Left lung (tissue), 4 donors: ENCODE measurements at regions not wholly inside any gene's neighbourhood (a gene's known extent, or its start where the extent isn't known, plus 50 kb on each side); places are given as distances from the start of the nearest gene placed in this dataset.

Source experiments
- ATAC-seq: fragments of 200-7000 bp; cut with Tn5 transposase; one replicate; pipeline ENCODE4 v1.9.1; 2020; ENCODE audit warnings: moderate library complexity
- DNase-seq, 4 donors: peaks; one replicate each; pipeline ENCODE4 v3.0.0-alpha.2; 2013 to 2020
- H3K27ac ChIP-seq, 2 donors: fragments of 200-600 bp; sonication (generic) in 1 of 2; one replicate each; pipeline versions ENCODE4 v1.5.0 to v1.8.0; 2020 to 2021
- H3K27me3 ChIP-seq, 2 donors: fragments of 200-600 bp; sonication (generic) in 1 of 2; one replicate each; pipeline versions ENCODE4 v1.5.0 to v1.8.0; 2020 to 2021
- H3K36me3 ChIP-seq, 2 donors: fragments of 200-600 bp; sonication (generic) in 1 of 2; one replicate each; pipeline versions ENCODE4 v1.5.0 to v1.8.0; 2020 to 2021
- H3K4me1 ChIP-seq, 2 donors: fragments of 200-600 bp; one replicate each; pipeline ENCODE4 v1.8.0; 2021
- H3K4me3 ChIP-seq, 2 donors: fragments of 200-600 bp; sonication (generic) in 1 of 2; one replicate each; pipeline versions ENCODE4 v1.5.0 to v1.8.0; 2020 to 2021; ENCODE audit warnings: mild to moderate bottlenecking in 1 of 2
- H3K9me3 ChIP-seq, 2 donors: fragments of 200-600 bp; sonication (generic) in 1 of 2; one replicate each; pipeline versions ENCODE4 v1.5.0 to v1.8.0; 2020 to 2021
- intact Hi-C, 2 donors: fragments of 100-400 bp; cut with DNase I; formaldehyde crosslinking; loops; one replicate each; pipeline versions ENCODE4 v1.11.2 to v1.14.2; 2022
- TF ChIP-seq, protein P1 (sequence below), 2 donors: fragments of 200-600 bp; sonication (generic) in 1 of 2; IDR thresholded peaks; one replicate each; pipeline versions ENCODE4 v1.5.0 to v1.8.0; 2021; ENCODE audit warnings: antibody characterized with exemption in 2 of 2
- donor health status: DM: no; HTN: yes; CAD: no.
- donor health status: DM: no; HTN: no; CAD: no.

DNA sequence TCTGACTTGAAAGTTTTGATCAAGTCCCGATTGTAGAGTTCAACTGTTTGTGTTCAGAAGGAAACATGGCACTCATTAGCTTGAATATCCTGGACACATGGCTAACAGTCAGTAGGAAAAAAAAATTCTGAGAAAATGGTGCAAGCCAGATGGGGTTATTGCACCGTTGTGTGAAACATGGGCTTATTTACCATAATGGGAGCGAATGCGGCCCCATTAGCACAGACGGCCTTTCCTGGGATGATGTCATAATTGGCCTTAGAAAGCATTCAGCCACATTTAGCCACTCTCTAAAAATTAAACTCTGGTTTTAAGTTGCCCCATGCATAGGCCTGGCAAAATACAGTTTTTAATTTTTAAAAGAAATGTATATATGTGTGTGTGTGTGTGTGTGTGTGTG lies 112.1 kb downstream of the IRX2 start:
- peaks cover 0 to 22% of the 10 kb centered on the region in 2 donors for H3K27me3 ChIP-seq
- TF ChIP-seq, protein P1, sequence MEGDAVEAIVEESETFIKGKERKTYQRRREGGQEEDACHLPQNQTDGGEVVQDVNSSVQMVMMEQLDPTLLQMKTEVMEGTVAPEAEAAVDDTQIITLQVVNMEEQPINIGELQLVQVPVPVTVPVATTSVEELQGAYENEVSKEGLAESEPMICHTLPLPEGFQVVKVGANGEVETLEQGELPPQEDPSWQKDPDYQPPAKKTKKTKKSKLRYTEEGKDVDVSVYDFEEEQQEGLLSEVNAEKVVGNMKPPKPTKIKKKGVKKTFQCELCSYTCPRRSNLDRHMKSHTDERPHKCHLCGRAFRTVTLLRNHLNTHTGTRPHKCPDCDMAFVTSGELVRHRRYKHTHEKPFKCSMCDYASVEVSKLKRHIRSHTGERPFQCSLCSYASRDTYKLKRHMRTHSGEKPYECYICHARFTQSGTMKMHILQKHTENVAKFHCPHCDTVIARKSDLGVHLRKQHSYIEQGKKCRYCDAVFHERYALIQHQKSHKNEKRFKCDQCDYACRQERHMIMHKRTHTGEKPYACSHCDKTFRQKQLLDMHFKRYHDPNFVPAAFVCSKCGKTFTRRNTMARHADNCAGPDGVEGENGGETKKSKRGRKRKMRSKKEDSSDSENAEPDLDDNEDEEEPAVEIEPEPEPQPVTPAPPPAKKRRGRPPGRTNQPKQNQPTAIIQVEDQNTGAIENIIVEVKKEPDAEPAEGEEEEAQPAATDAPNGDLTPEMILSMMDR (IDR thresholded peaks at IDR 0.05): no peak
- H3K4me3 ChIP-seq: no peak overlapping the region
- H3K27ac ChIP-seq: no peak overlapping the region
- H3K9me3 ChIP-seq: no peaks in the 10 kb centered on the region
- no peak for ATAC-seq
- H3K4me1 ChIP-seq: no peaks in the 10 kb centered on the region
- DNase-seq: no peak
- intact Hi-C loops: no loop called here
- H3K36me3 ChIP-seq: no peaks in the 10 kb centered on the region

DNA sequence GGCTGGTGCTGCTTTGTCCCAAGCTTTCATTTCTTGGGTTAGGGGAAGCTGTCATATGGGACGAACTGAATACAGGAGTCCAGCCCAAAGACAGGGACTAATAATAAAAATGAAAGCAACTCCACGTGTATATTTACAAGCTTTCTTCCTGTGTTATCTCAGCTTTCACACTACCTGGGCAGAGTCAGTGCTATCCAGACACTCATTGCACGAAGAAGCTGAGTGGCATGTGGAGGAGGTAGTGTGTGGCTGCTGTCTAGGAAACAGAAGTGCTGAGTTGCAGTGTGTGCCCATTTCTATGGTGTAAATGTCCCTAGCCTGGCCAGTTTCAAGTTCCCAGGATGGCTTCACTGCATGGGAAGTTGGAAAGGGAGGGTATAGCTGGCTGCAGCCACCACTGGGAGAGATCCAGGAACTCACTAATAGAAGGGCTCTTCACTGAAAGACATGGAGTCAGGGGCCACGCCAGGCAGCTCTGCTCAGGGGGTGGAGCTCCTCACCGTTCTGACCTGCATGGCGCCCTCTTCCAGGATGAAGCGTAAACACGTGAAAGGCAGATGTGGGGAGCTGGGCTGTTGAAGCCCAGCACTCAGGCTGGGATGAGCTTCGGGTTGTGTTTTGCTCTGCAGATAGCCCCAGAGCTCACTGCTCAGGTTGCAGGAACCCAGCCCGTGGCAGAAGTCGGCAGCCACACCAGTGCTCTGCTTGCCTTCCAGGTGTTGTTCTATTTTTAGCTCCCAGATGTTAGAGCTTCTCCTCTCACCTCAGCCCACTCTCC lies 116.9 kb downstream of the IRX2 start:
- no peak for ATAC-seq
- H3K36me3 ChIP-seq: no peaks in the 10 kb centered on the region
- H3K9me3 ChIP-seq: no peaks in the 10 kb centered on the region

DNA sequence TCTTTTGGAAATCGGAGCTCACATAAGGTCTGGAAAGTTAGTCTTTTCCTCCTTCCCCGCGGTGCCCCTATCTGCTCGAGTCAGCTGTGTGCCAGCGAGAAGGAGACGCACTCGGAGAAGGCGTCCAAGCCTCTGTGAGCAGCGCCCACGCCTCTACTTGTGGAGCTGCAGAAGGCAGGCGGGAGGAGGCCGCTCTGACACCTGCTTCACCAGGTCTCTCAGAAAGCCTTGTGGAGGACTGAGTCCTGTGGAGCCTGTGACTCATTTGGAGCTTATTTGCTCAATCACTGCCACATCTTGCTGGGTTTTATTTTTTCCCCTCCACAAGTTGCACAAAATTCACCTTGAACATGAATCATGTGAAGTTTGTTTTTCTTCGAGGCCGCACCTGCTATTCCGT lies 117.5 kb downstream of the IRX2 start:
- DNase-seq (no peak), ATAC-seq (no peak)
- H3K36me3 ChIP-seq: no peaks in the 10 kb centered on the region
- no peak overlapping the region for H3K4me3 ChIP-seq
- no peaks in the 10 kb centered on the region for H3K4me1 ChIP-seq
- TF ChIP-seq, protein P1 (IDR thresholded peaks at IDR 0.05): no peak
- peaks cover 0 to 39% of the 10 kb centered on the region in 2 donors for H3K27me3 ChIP-seq
- H3K27ac ChIP-seq: no peak overlapping the region
- intact Hi-C loops: no loop called here
- no peaks in the 10 kb centered on the region for H3K9me3 ChIP-seq

More for the DNA sequence above, 116.9 kb downstream of the IRX2 start:
- Histone ChIP-seq H3K27ac (no peak overlapping the region), H3K4me1 (no peaks in the 10 kb centered on the region), H3K4me3 (no peak overlapping the region), H3K27me3 (peaks cover 0 to 39% of the 10 kb centered on the region in 2 donors)
- intact Hi-C loops: no loop called here
- TF ChIP-seq, protein P1 (IDR thresholded peaks at IDR 0.05): no peak
- DNase-seq: no peak

DNA sequence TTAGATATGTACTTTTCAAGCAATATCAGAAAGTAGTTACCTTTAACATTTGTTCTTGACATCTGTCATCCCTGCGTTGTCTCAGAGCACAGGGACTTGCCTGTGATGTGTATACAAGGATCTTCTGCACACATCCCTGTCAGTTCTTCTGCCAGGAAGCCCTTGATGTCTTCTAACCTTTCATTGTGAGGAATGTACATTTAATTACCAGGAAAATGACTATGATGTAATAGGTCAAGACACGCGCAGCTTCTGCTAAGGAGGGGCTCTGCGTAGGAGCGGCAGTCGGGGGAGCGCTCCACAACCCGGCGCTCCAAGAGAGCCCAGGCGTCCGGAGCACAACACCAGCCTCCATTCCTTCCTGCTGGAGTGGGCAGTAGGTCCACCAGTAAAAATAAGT lies 119.7 kb downstream of the IRX2 start:
- intact Hi-C loops: no loop called here
- ATAC-seq (no peak), DNase-seq (no peak)
- H3K9me3 ChIP-seq: no peaks in the 10 kb centered on the region
- TF ChIP-seq, protein P1 (IDR thresholded peaks at IDR 0.05): no peak
- no peak overlapping the region for H3K27ac ChIP-seq
- no peak overlapping the region for H3K4me3 ChIP-seq
- no peaks in the 10 kb centered on the region for H3K36me3 ChIP-seq
- peaks cover 0 to 39% of the 10 kb centered on the region in 2 donors for H3K27me3 ChIP-seq
- no peaks in the 10 kb centered on the region for H3K4me1 ChIP-seq

DNA sequence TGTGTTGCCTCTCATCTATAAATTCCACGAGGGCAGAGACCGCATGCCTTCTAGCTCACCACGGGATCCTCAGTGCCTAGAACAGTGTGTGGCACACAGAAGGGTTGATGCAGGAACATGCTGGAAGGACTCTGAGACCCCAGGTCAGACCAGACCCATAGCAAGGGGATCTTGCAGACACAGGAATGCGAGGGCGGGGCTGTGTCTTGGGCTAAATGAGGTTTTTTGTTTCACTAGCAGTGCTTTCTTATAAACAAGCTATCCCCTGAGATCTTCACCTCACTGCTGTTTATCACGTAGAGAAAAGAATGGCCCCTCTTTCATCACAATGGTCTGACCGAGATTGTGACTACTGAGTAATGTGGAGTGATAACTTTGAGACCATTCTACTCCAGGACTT lies 122.4 kb downstream of the IRX2 start:
- intact Hi-C loops: no loop called here
- ATAC-seq (no peak), DNase-seq (no peak)
- Histone ChIP-seq H3K27ac (no peak overlapping the region), H3K9me3 (no peaks in the 10 kb centered on the region), H3K4me3 (no peak overlapping the region), H3K36me3 (no peaks in the 10 kb centered on the region), H3K27me3 (peaks cover 0 to 18% of the 10 kb centered on the region in 2 donors), H3K4me1 (no peaks in the 10 kb centered on the region)
- TF ChIP-seq, protein P1 (IDR thresholded peaks at IDR 0.05): no peak
